Nephron (organoid): ENCODE measurements at regions not wholly inside any gene's neighbourhood (a gene's known extent, or its start where the extent isn't known, plus 50 kb on each side); places are given as distances from the start of the nearest gene placed in this dataset.
A peak's percentile ranks its signal among the peaks of the same experiment; 100 is the strongest.

ENCODE experiments used
- H3K27ac Mint-ChIP-seq, 3 experiments: 2 replicates each; pipeline ENCODE4 v1.8.0; 2020; ENCODE audit warnings: mixed read lengths in 3 of 3, mild to moderate bottlenecking in 2 of 3, moderate library complexity in 1 of 3
- H3K27me3 Mint-ChIP-seq: 2 replicates; pipeline ENCODE4 v1.8.0; 2021; ENCODE audit warnings: low read depth, mild to moderate bottlenecking, moderate library complexity, mixed read lengths
- H3K36me3 Mint-ChIP-seq: 2 replicates; pipeline ENCODE4 v1.8.0; 2020; ENCODE audit warnings: low read depth, mixed read lengths
- H3K4me1 Mint-ChIP-seq: 2 replicates; pipeline ENCODE4 v1.8.0; 2020; ENCODE audit warnings: mixed read lengths
- H3K4me3 Mint-ChIP-seq, 3 experiments: 2 replicates each; pipeline ENCODE4 v1.8.0; 2020; ENCODE audit warnings: mild to moderate bottlenecking in 3 of 3, mixed read lengths in 3 of 3, moderate library complexity in 2 of 3
- H3K9me3 Mint-ChIP-seq: 2 replicates; pipeline ENCODE4 v1.8.0; 2020; ENCODE audit warnings: mixed read lengths
- TF ChIP-seq, protein P1 (sequence below), 3 experiments: fragments of 200-600 bp; sonication (generic); IDR thresholded peaks; one replicate each; pipeline ENCODE4 v1.5.0; 2021; ENCODE audit warnings: antibody characterized with exemption in 3 of 3; ENCODE audit not compliant: unreplicated experiment in 3 of 3

DNA sequence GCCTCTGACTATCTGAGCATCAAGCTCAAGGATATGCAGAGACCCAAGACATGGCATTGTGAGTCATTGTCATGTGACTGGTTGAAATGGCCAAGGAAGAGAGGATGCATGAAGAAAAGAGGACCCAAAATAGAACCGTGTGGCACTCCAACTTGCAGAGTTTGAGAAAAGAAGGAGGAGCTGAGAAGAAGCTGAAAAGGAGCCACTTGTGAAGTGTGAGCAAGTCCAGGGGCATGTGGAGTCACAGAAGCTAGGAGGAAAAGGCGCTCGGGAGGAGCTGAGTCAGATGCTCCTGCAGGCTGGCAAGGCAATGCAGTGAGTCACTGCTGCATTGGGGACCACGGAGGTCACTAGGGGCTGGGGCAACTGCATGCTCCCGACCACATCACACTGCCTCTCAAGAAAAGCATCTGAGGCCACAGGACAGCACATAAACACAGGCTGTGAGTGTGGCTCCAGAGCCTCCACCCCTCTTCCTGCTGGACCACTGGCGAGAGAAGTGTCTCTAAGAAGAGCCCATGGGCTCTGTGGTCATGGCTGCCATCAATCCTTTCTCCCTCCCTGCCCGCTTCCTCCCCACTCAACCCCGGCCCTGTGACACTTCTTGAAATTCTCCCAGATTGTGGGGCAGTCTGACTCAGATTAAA is 197.6 kb downstream of the DRD1 start:
- no peaks in the 10 kb centered on the region for H3K9me3 Mint-ChIP-seq
- peaks cover 34% of the 10 kb centered on the region for H3K27me3 Mint-ChIP-seq
- no peaks in the 10 kb centered on the region for H3K4me1 Mint-ChIP-seq
- no peak overlapping the region for H3K27ac Mint-ChIP-seq
- no peaks in the 10 kb centered on the region for H3K36me3 Mint-ChIP-seq
- TF ChIP-seq, protein P1, sequence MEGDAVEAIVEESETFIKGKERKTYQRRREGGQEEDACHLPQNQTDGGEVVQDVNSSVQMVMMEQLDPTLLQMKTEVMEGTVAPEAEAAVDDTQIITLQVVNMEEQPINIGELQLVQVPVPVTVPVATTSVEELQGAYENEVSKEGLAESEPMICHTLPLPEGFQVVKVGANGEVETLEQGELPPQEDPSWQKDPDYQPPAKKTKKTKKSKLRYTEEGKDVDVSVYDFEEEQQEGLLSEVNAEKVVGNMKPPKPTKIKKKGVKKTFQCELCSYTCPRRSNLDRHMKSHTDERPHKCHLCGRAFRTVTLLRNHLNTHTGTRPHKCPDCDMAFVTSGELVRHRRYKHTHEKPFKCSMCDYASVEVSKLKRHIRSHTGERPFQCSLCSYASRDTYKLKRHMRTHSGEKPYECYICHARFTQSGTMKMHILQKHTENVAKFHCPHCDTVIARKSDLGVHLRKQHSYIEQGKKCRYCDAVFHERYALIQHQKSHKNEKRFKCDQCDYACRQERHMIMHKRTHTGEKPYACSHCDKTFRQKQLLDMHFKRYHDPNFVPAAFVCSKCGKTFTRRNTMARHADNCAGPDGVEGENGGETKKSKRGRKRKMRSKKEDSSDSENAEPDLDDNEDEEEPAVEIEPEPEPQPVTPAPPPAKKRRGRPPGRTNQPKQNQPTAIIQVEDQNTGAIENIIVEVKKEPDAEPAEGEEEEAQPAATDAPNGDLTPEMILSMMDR (IDR thresholded peaks at IDR 0.05; ENCODE audit: unreplicated experiment in 3 of 3), result no peak
- no peak overlapping the region for H3K4me3 Mint-ChIP-seq

DNA sequence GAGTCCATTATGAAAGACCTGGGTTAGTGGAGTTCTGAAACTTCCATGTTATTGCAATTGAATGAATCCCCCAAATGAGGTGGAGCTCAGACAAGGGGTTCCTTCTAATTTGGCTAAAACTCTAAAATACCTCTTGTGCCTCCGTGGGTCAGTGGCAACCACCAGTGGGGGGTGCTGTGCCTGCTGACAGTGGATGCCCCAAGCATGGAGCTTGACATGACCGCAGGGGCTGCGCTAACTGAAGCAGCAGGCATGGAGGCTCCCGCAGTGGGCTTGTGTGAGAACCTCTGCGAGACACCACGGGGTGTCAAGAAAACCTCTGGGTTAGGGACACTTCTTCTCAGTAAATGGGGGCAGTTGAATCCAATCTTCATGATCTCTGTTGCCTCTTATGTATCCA is 200.5 kb downstream of the DRD1 start:
- Mint-ChIP-seq H3K9me3 (no peaks in the 10 kb centered on the region), H3K4me1 (no peaks in the 10 kb centered on the region), H3K36me3 (no peaks in the 10 kb centered on the region), H3K27ac (no peak overlapping the region), H3K4me3 (no peak overlapping the region), H3K27me3 (peaks cover 28% of the 10 kb centered on the region)
- TF ChIP-seq, protein P1 (IDR thresholded peaks at IDR 0.05; ENCODE audit: unreplicated experiment in 3 of 3), result no peak

DNA sequence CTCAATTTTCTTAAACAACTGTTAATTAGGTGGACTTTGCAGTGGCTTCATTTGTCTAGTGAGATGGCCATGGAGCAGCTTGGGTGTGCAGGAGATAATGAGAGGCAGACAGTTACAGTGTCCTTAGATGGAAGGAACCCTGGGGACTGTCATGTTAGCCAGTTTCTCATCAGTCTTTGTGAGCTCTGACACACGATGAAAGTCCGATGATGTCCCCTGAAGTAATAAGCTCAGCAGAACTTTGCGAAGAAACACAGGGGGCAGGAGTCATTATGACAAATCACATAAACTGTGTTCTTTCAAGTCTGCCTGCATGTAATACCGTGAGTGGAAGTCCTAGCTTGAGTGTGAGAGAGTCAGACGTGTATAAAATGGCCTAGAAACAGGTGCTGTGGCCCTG is 201.8 kb downstream of the DRD1 start:
- H3K27ac Mint-ChIP-seq, result no peak overlapping the region
- no peaks in the 10 kb centered on the region for H3K9me3 Mint-ChIP-seq
- peaks cover 29% of the 10 kb centered on the region for H3K27me3 Mint-ChIP-seq
- TF ChIP-seq, protein P1 (IDR thresholded peaks at IDR 0.05; ENCODE audit: unreplicated experiment in 3 of 3), result no peak
- no peak overlapping the region for H3K4me3 Mint-ChIP-seq
- no peaks in the 10 kb centered on the region for H3K36me3 Mint-ChIP-seq
- no peaks in the 10 kb centered on the region for H3K4me1 Mint-ChIP-seq

GRCh38 chr5:175238326-175238725 is 205.7 kb downstream of the DRD1 start:
- no peaks in the 10 kb centered on the region for H3K36me3 Mint-ChIP-seq
- peaks cover 25% of the 10 kb centered on the region for H3K27me3 Mint-ChIP-seq
- no peak overlapping the region for H3K4me3 Mint-ChIP-seq
- H3K27ac Mint-ChIP-seq, result no peak overlapping the region
- no peaks in the 10 kb centered on the region for H3K9me3 Mint-ChIP-seq
- H3K4me1 Mint-ChIP-seq, result peaks cover 13% of the 10 kb centered on the region
- TF ChIP-seq, protein P1 (IDR thresholded peaks at IDR 0.05; ENCODE audit: unreplicated experiment in 3 of 3), result no peak

DNA sequence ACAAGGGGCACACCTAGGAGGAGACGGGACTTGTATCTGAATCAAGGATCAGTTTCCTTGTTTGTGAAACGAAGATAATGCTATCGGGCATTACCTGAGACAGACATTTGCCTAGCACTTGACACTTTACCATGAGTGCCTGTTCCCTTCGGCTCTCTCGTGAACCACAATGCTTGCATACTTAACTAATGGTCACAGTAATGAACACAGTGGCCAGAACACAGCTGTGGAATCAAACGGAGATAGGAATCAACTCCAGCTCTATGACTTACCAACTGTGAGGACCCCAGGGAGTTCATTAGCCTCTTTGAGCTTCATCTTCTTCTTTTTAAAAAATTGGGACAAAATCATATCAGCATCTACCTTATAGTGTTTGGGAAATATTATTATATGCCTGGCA is 207.8 kb downstream of the DRD1 start:
- TF ChIP-seq, protein P1 (IDR thresholded peaks at IDR 0.05; ENCODE audit: unreplicated experiment in 3 of 3), result no peak

GRCh38 chr5:175235251-175235960 is 208.6 kb downstream of the DRD1 start:
- TF ChIP-seq, protein P1 (IDR thresholded peaks at IDR 0.05; ENCODE audit: unreplicated experiment in 3 of 3), result no peak
- H3K9me3 Mint-ChIP-seq, result no peaks in the 10 kb centered on the region
- H3K27me3 Mint-ChIP-seq, result peaks cover 26% of the 10 kb centered on the region
- H3K27ac Mint-ChIP-seq, result peak overlapping the region in 1 of 3 experiments; percentile 45
- no peaks in the 10 kb centered on the region for H3K36me3 Mint-ChIP-seq
- no peak overlapping the region for H3K4me3 Mint-ChIP-seq
- H3K4me1 Mint-ChIP-seq, result peaks cover 13% of the 10 kb centered on the region

More for the DNA sequence above, 207.8 kb downstream of the DRD1 start:
- Mint-ChIP-seq H3K27me3 (peaks cover 24% of the 10 kb centered on the region), H3K4me1 (peaks cover 13% of the 10 kb centered on the region), H3K4me3 (no peak overlapping the region), H3K9me3 (no peaks in the 10 kb centered on the region), H3K27ac (no peak overlapping the region), H3K36me3 (no peaks in the 10 kb centered on the region)
